Kidney (tissue), 13 donors: ENCODE measurements at regions not wholly inside any gene's neighbourhood (a gene's known extent, or its start where the extent isn't known, plus 50 kb on each side); places are given as distances from the start of the nearest gene placed in this dataset.
A peak's percentile ranks its signal among the peaks of the same experiment; 100 is the strongest.

Experiments used
- DNase-seq, 5 donors: peaks; one replicate each; pipeline ENCODE4 v3.0.0-alpha.2; 2013 to 2020
- FAIRE-seq: peaks from 2 replicates; lab custom pipeline; 2012; peaks lifted over from hg19 to GRCh38; lab: Jason Lieb, UNC
- H3K27ac ChIP-seq, 2 donors: one replicate each; pipeline ENCODE4 v1.7.0; 2013; ENCODE audit warnings: low read depth in 2 of 2, low read length in 2 of 2, inconsistent platforms in 1 of 2
- H3K27me3 ChIP-seq: one replicate; pipeline ENCODE4 v1.7.1; 2013; ENCODE audit warnings: low read length, inconsistent platforms; ENCODE audit not compliant: control insufficient read depth, insufficient read depth
- H3K36me3 ChIP-seq, 3 donors: one replicate each; pipeline versions ENCODE4 v1.7.0 to v1.7.1; 2013; ENCODE audit warnings: low read length in 3 of 3, control low read depth in 1 of 3, inconsistent platforms in 1 of 3; ENCODE audit not compliant: insufficient read depth in 3 of 3, control insufficient read depth in 2 of 3
- H3K4me1 ChIP-seq, 3 donors: one replicate each; pipeline versions ENCODE4 v1.7.0 to v1.7.1; 2013; ENCODE audit warnings: low read length in 3 of 3, inconsistent platforms in 1 of 3, low read depth in 1 of 3; ENCODE audit not compliant: control insufficient read depth in 2 of 3, insufficient read depth in 2 of 3
- H3K4me3 ChIP-seq, 3 donors: one replicate each; pipeline versions ENCODE4 v1.7.0 to v1.8.1; 2013; ENCODE audit warnings: low read length in 3 of 3, control low read depth in 1 of 3, inconsistent platforms in 1 of 3
- H3K9ac ChIP-seq, 3 donors: one replicate each; pipeline versions ENCODE4 v1.7.0 to v1.7.1; 2013; ENCODE audit warnings: low read length in 3 of 3, control low read depth in 1 of 3, inconsistent platforms in 1 of 3
- H3K9me3 ChIP-seq, 3 donors: one replicate each; pipeline versions ENCODE4 v1.7.0 to v1.7.1; 2013; ENCODE audit warnings: low read length in 3 of 3, control low read depth in 1 of 3, inconsistent platforms in 1 of 3; ENCODE audit not compliant: control insufficient read depth in 2 of 3, insufficient read depth in 1 of 3
- CTCF ChIP-seq: IDR thresholded peaks from 3 replicates; pipeline ENCODE4 v1.5.1; 2012; ENCODE audit warnings: mild to moderate bottlenecking, moderate library complexity, borderline replicate concordance; ENCODE audit not compliant: insufficient read depth; ENCODE audit errors: extremely low read depth
- intact Hi-C: fragments of 100-400 bp; cut with DNase I; formaldehyde crosslinking; loops from one replicate; pipeline ENCODE4 v1.11.1; 2022
- donor health status: control.
- donor health status: control.
- donor health status: control.
- donor health status: control.
- donor health status: control.
- donor health status: DM: yes; HTN: yes; CAD: no.
- donor health status: Normal renal cell carcinoma (clear cell type).

- no peak overlapping the region for H3K4me3 ChIP-seq
- FAIRE-seq (no peak), DNase-seq (peak in 2 of 5 donors; percentile 14 to 42)
- intact Hi-C loops: no loop called here
- peak overlapping the region in 1 of 2 donors; percentile 28 for H3K27ac ChIP-seq
- H3K9ac ChIP-seq: no peak overlapping the region
- TF ChIP-seq CTCF: no peak
- no peaks in the 10 kb centered on the region for H3K27me3 ChIP-seq
- H3K9me3 ChIP-seq: no peaks in the 10 kb centered on the region
- H3K36me3 ChIP-seq: no peaks in the 10 kb centered on the region
- no peaks in the 10 kb centered on the region for H3K4me1 ChIP-seq
These were observed 655.7 kb downstream of the INHBA start for GRCh38 chr7:41047211-41047610.

- Histone ChIP-seq H3K4me3 (no peak overlapping the region), H3K27me3 (no peaks in the 10 kb centered on the region), H3K27ac (no peak overlapping the region), H3K36me3 (no peaks in the 10 kb centered on the region), H3K4me1 (no peaks in the 10 kb centered on the region), H3K9me3 (no peaks in the 10 kb centered on the region), H3K9ac (no peak overlapping the region)
- TF ChIP-seq CTCF: no peak
- DNase-seq (no peak), FAIRE-seq (no peak)
- intact Hi-C loops: no loop called here
These were observed 656.1 kb downstream of the INHBA start for GRCh38 chr7:41046776-41047175.

- Histone ChIP-seq H3K36me3 (no peaks in the 10 kb centered on the region), H3K4me1 (no peaks in the 10 kb centered on the region), H3K4me3 (no peak overlapping the region), H3K9me3 (no peaks in the 10 kb centered on the region), H3K9ac (no peak overlapping the region), H3K27ac (no peak overlapping the region), H3K27me3 (no peaks in the 10 kb centered on the region)
- DNase-seq (no peak), FAIRE-seq (no peak)
- intact Hi-C loops: no loop called here
- no peak for TF ChIP-seq CTCF
These were observed 656.6 kb downstream of the INHBA start for GRCh38 chr7:41046221-41046761.
